ENCODE measurements at regions not wholly inside any gene's neighbourhood (a gene's known extent, or its start where the extent isn't known, plus 50 kb on each side); places are given as distances from the start of the nearest gene placed in this dataset.

- TF ChIP-seq POLR2A (IDR thresholded peaks at IDR 0.05; ENCODE audit: low read length) (no peak), GATA1 (IDR thresholded peaks at IDR 0.05; ENCODE audit: low read depth, low read length) (no peak)
Measured at GRCh38 chr3:118055381-118055780, 979.3 kb downstream of the IGSF11 start.
